Immature natural killer cell (primary cell): ENCODE measurements at regions not wholly inside any gene's neighbourhood (a gene's known extent, or its start where the extent isn't known, plus 50 kb on each side); places are given as distances from the start of the nearest gene placed in this dataset.

Experiments
- DNase-seq, 3 donors: peaks; one replicate each; pipeline ENCODE4 v3.0.0; 2022; ENCODE audit warnings: mixed read lengths in 1 of 3
- H3K27ac Mint-ChIP-seq, 6 donors: one replicate each; pipeline ENCODE4 v1.8.0; 2020; ENCODE audit warnings: mixed read lengths in 6 of 6, mild to moderate bottlenecking in 5 of 6, inconsistent platforms in 4 of 6, moderate library complexity in 3 of 6
- H3K27me3 Mint-ChIP-seq, 3 donors: one replicate each; pipeline ENCODE4 v1.8.0; 2020 to 2021; ENCODE audit warnings: low read depth in 3 of 3, mild to moderate bottlenecking in 3 of 3, mixed read lengths in 3 of 3, moderate library complexity in 3 of 3, inconsistent platforms in 1 of 3
- H3K36me3 Mint-ChIP-seq, 3 donors: one replicate each; pipeline ENCODE4 v1.8.0; 2020; ENCODE audit warnings: mixed read lengths in 3 of 3, inconsistent platforms in 2 of 3, mild to moderate bottlenecking in 2 of 3
- H3K4me1 Mint-ChIP-seq, 2 donors: one replicate each; pipeline ENCODE4 v1.8.0; 2020; ENCODE audit warnings: inconsistent platforms in 2 of 2, mild to moderate bottlenecking in 2 of 2, mixed read lengths in 2 of 2, moderate library complexity in 1 of 2
- H3K4me3 Mint-ChIP-seq, 5 donors: one replicate each; pipeline ENCODE4 v1.8.0; 2020; ENCODE audit warnings: mild to moderate bottlenecking in 5 of 5, mixed read lengths in 5 of 5, inconsistent platforms in 3 of 5, moderate library complexity in 3 of 5
- H3K9me3 Mint-ChIP-seq, 6 donors: one replicate each; pipeline ENCODE4 v1.8.0; 2020; ENCODE audit warnings: mild to moderate bottlenecking in 6 of 6, mixed read lengths in 6 of 6, inconsistent platforms in 4 of 6, moderate library complexity in 3 of 6

- no peak for DNase-seq
- peaks cover 0 to 45% (median 12%) of the 10 kb centered on the region in 6 donors for H3K9me3 Mint-ChIP-seq
- no peaks in the 10 kb centered on the region for H3K4me1 Mint-ChIP-seq
- H3K27ac Mint-ChIP-seq, result no peak overlapping the region
- no peak overlapping the region for H3K4me3 Mint-ChIP-seq
- H3K36me3 Mint-ChIP-seq, result no peaks in the 10 kb centered on the region
- H3K27me3 Mint-ChIP-seq, result no peaks in the 10 kb centered on the region
These were observed 180.5 kb downstream of the TENT5A start for GRCh38 chr6:81572020-81572419.

DNA sequence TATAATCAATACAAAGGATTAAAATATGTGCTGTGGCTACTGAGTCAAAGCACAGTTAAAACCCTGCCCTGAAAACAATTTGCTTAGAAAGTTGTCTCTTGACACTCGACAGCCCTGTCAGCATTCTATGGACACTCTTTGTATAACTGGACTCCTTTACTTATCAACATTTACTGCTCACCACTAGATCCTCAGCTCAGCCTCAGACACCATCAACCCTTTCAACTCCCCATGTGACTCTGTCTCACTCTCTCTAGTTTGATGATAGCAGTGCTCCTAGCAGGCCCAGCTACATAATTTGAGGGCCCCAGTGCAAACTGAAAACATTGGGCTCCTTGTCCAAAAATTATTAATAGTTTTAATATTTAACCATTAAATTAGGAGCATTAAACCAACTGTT is 181.8 kb downstream of the TENT5A start:
- Mint-ChIP-seq H3K9me3 (peaks cover 0 to 42% (median 9%) of the 10 kb centered on the region in 6 donors), H3K4me3 (no peak overlapping the region), H3K36me3 (no peaks in the 10 kb centered on the region), H3K4me1 (no peaks in the 10 kb centered on the region), H3K27ac (no peak overlapping the region), H3K27me3 (no peaks in the 10 kb centered on the region)
- DNase-seq, result no peak

GRCh38 chr6:81568973-81569372 is 183.5 kb downstream of the TENT5A start:
- Mint-ChIP-seq H3K4me3 (no peak overlapping the region), H3K36me3 (no peaks in the 10 kb centered on the region)
- no peak for DNase-seq

GRCh38 chr6:81565071-81565470 is 187.4 kb downstream of the TENT5A start:
- DNase-seq, result no peak
- Mint-ChIP-seq H3K9me3 (peaks cover 0 to 24% (median 5%) of the 10 kb centered on the region in 6 donors), H3K36me3 (no peaks in the 10 kb centered on the region), H3K4me3 (no peak overlapping the region), H3K4me1 (no peaks in the 10 kb centered on the region), H3K27me3 (no peaks in the 10 kb centered on the region), H3K27ac (no peak overlapping the region)

More at GRCh38 chr6:81568973-81569372, 183.5 kb downstream of the TENT5A start:
- H3K27ac Mint-ChIP-seq, result no peak overlapping the region
- H3K9me3 Mint-ChIP-seq, result peaks cover 0 to 30% (median 7%) of the 10 kb centered on the region in 6 donors
- H3K27me3 Mint-ChIP-seq, result no peaks in the 10 kb centered on the region
- H3K4me1 Mint-ChIP-seq, result no peaks in the 10 kb centered on the region

GRCh38 chr6:81564470-81565068 is 187.9 kb downstream of the TENT5A start:
- H3K27ac Mint-ChIP-seq, result no peak overlapping the region
- H3K9me3 Mint-ChIP-seq, result peaks cover 0 to 20% (median 4%) of the 10 kb centered on the region in 6 donors
- H3K36me3 Mint-ChIP-seq, result no peaks in the 10 kb centered on the region
- H3K4me1 Mint-ChIP-seq, result no peaks in the 10 kb centered on the region
- H3K27me3 Mint-ChIP-seq, result no peaks in the 10 kb centered on the region
- H3K4me3 Mint-ChIP-seq, result no peak overlapping the region
- no peak for DNase-seq

- no peak overlapping the region for H3K27ac Mint-ChIP-seq
- peaks cover 0 to 14% (median 3%) of the 10 kb centered on the region in 6 donors for H3K9me3 Mint-ChIP-seq
- no peaks in the 10 kb centered on the region for H3K27me3 Mint-ChIP-seq
- H3K4me1 Mint-ChIP-seq, result no peaks in the 10 kb centered on the region
- no peak overlapping the region for H3K4me3 Mint-ChIP-seq
- H3K36me3 Mint-ChIP-seq, result no peaks in the 10 kb centered on the region
- DNase-seq, result no peak
These were observed 190.3 kb downstream of the TENT5A start for GRCh38 chr6:81562169-81562568.

DNA sequence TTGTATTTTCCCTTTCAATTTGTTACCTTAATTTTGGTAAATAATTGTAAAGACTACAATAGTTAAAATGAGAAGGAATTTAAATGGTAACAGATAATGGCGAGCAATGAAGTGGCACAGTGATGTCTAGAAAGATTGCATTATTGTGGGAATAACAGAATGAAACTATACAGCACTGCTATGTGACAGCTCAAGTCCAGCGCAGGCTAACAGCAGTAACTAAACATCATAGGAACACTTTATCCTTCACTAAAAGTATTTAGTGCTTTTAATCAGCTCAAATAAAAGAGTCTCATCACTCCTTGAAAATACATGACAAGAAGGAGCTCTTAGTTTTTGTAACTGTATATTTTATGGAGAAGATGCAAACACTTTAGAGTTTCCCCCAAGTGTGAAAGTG is 190.8 kb downstream of the TENT5A start:
- Mint-ChIP-seq H3K9me3 (peaks cover 0 to 12% (median 3%) of the 10 kb centered on the region in 6 donors), H3K27ac (no peak overlapping the region), H3K27me3 (no peaks in the 10 kb centered on the region), H3K4me3 (no peak overlapping the region), H3K36me3 (no peaks in the 10 kb centered on the region), H3K4me1 (no peaks in the 10 kb centered on the region)
- no peak for DNase-seq

GRCh38 chr6:81561071-81561564 is 191.4 kb downstream of the TENT5A start:
- H3K27ac Mint-ChIP-seq, result no peak overlapping the region
- no peak for DNase-seq

GRCh38 chr6:81557811-81558210 is 194.7 kb downstream of the TENT5A start:
- H3K9me3 Mint-ChIP-seq, result peaks cover 0 to 13% (median under 1%) of the 10 kb centered on the region in 6 donors
- H3K27me3 Mint-ChIP-seq, result no peaks in the 10 kb centered on the region
- H3K36me3 Mint-ChIP-seq, result no peaks in the 10 kb centered on the region
- H3K27ac Mint-ChIP-seq, result no peak overlapping the region
- no peaks in the 10 kb centered on the region for H3K4me1 Mint-ChIP-seq
- H3K4me3 Mint-ChIP-seq, result no peak overlapping the region
- DNase-seq, result no peak

More at GRCh38 chr6:81561071-81561564, 191.4 kb downstream of the TENT5A start:
- H3K4me1 Mint-ChIP-seq, result no peaks in the 10 kb centered on the region
- no peaks in the 10 kb centered on the region for H3K36me3 Mint-ChIP-seq
- H3K27me3 Mint-ChIP-seq, result no peaks in the 10 kb centered on the region
- H3K9me3 Mint-ChIP-seq, result peaks cover 0 to 11% (median 3%) of the 10 kb centered on the region in 6 donors
- no peak overlapping the region for H3K4me3 Mint-ChIP-seq

- peaks cover 0 to 20% (median 5%) of the 10 kb centered on the region in 6 donors for H3K9me3 Mint-ChIP-seq
- no peaks in the 10 kb centered on the region for H3K4me1 Mint-ChIP-seq
- no peak for DNase-seq
- H3K36me3 Mint-ChIP-seq, result no peaks in the 10 kb centered on the region
- H3K4me3 Mint-ChIP-seq, result no peak overlapping the region
- H3K27ac Mint-ChIP-seq, result no peak overlapping the region
- H3K27me3 Mint-ChIP-seq, result no peaks in the 10 kb centered on the region
These were observed 195.9 kb downstream of the TENT5A start for GRCh38 chr6:81556551-81556950.

DNA sequence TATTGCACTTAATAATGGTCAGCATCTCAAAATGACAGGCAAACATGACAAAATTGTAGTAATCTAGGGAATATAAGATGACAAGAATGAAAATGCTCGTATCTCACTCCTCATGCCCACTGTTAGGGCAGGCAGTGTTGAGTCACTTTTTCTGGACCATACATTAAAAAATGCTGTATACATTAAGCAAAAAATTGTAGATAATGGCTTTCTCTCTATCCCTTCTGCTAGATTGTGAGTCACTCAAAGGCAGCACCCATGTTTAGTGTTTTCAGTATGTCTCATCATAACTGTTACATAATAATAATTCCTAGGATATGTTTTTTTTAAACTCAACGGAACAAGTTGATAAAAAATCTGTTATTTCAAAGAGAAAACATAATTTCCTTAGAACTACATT is 199.3 kb downstream of the TENT5A start:
- Mint-ChIP-seq H3K27ac (no peak overlapping the region), H3K4me1 (no peaks in the 10 kb centered on the region), H3K9me3 (peaks cover 7 to 31% (median 15%) of the 10 kb centered on the region in 6 donors), H3K4me3 (no peak overlapping the region), H3K27me3 (no peaks in the 10 kb centered on the region), H3K36me3 (peaks cover 0 to 1% (median 0%) of the 10 kb centered on the region in 3 donors)
- DNase-seq, result no peak

DNA sequence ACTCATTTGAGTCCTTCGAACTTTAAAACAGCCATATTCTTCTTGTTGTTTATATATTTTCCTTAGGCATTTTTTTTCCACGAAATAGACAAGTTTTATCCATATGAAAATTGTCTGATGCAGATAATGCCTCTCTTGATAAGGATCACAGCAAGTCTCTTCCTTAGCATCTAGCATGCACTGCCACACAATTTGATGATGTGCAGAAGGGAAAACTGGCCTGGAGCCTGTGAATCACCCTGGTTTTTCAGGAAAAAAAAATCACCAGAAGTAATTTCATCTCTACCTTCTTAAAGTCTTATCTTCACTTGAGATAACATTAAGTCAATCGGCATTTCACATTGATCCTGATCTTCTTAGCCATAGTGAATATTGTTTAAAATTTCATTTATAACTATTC is 199.8 kb downstream of the TENT5A start:
- no peaks in the 10 kb centered on the region for H3K4me1 Mint-ChIP-seq
- no peak overlapping the region for H3K27ac Mint-ChIP-seq
- H3K4me3 Mint-ChIP-seq, result no peak overlapping the region
- no peaks in the 10 kb centered on the region for H3K27me3 Mint-ChIP-seq
- no peak for DNase-seq
- peaks cover 0 to 3% (median 0%) of the 10 kb centered on the region in 3 donors for H3K36me3 Mint-ChIP-seq
- H3K9me3 Mint-ChIP-seq, result peaks cover 7 to 36% (median 20%) of the 10 kb centered on the region in 6 donors

DNA sequence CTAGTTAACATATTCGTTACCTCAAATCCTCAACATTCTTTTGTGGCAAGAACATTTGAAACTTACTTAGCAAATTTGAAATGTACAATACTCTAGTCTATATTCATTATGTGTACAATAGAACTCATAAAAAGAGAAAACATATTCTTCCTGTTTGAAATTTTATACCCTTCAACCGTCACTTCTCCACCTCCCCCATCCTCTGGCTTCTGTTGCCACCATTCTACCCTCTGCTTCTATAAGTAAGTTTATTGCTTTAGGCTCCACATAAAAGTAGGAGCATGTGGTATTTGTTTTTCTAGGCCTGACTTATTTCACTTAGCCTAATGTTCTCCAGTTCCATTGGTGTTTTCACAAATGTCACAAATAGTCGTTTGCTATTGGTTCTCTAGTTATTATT is 205.3 kb downstream of the TENT5A start:
- H3K9me3 Mint-ChIP-seq, result peaks cover 12 to 48% (median 30%) of the 10 kb centered on the region in 6 donors
- no peak overlapping the region for H3K4me3 Mint-ChIP-seq
- no peak overlapping the region for H3K27ac Mint-ChIP-seq
- H3K36me3 Mint-ChIP-seq, result peaks cover 0 to 4% (median 3%) of the 10 kb centered on the region in 3 donors
- H3K27me3 Mint-ChIP-seq, result no peaks in the 10 kb centered on the region
- no peaks in the 10 kb centered on the region for H3K4me1 Mint-ChIP-seq
- DNase-seq, result no peak

GRCh38 chr6:81534934-81535465 is 217.5 kb downstream of the TENT5A start:
- peaks cover 0 to 4% (median 0%) of the 10 kb centered on the region in 3 donors for H3K27me3 Mint-ChIP-seq
- H3K27ac Mint-ChIP-seq, result no peak overlapping the region
- DNase-seq, result no peak
- H3K4me1 Mint-ChIP-seq, result no peaks in the 10 kb centered on the region
- H3K4me3 Mint-ChIP-seq, result no peak overlapping the region
- H3K36me3 Mint-ChIP-seq, result peaks cover 0 to 7% (median 0%) of the 10 kb centered on the region in 3 donors
- peaks cover 6 to 30% (median 22%) of the 10 kb centered on the region in 6 donors for H3K9me3 Mint-ChIP-seq
